Common myeloid progenitor, CD34-positive (primary cell): ENCODE measurements at regions not wholly inside any gene's neighbourhood (a gene's known extent, or its start where the extent isn't known, plus 50 kb on each side); places are given as distances from the start of the nearest gene placed in this dataset.

Experiments used
- CTCF ChIA-PET: fragments of 350-600 bp; sonication (Branson Sonifier 250); formaldehyde crosslinking; loops from one replicate; lab custom pipeline; 2021; ENCODE audit warnings: antibody characterized with exemption; lab: Charles Lee
- POLR2A ChIA-PET: fragments of 350-600 bp; sonication (Branson Sonifier 250); formaldehyde crosslinking; loops from one replicate; lab custom pipeline; 2021; ENCODE audit warnings: antibody characterized with exemption; lab: Charles Lee
- DNase-seq, 3 donors: peaks; one replicate each; pipeline versions ENCODE4 v3.0.0 to v3.0.0-alpha.2; 2013
- H3K27ac ChIP-seq, 2 experiments: 1 replicate in 1 of 2; 2 replicates in 1 of 2; pipeline ENCODE4 v1.7.0; 2013; ENCODE audit warnings: inconsistent platforms in 2 of 2, low read length in 2 of 2, mild to moderate bottlenecking in 2 of 2, low read depth in 1 of 2, moderate library complexity in 1 of 2; ENCODE audit not compliant: severe bottlenecking in 2 of 2, insufficient read depth in 1 of 2, poor library complexity in 1 of 2
- H3K27me3 ChIP-seq, 5 experiments: replicated peaks in 2 of 5; 1 replicate in 3 of 5; 2 replicates in 2 of 5; pipeline versions ENCODE4 v1.6.1 to v1.7.0; 2013; ENCODE audit warnings: low read length in 4 of 5, mild to moderate bottlenecking in 2 of 5, moderate library complexity in 2 of 5, inconsistent platforms in 1 of 5; ENCODE audit not compliant: insufficient read depth in 5 of 5, control insufficient read depth in 4 of 5
- H3K36me3 ChIP-seq, 4 experiments: 1 replicate in 2 of 4; 2 replicates in 2 of 4; pipeline versions ENCODE4 v1.6.1 to v1.7.0; 2013; ENCODE audit warnings: low read length in 3 of 4, control low read depth in 1 of 4, mild to moderate bottlenecking in 1 of 4; ENCODE audit not compliant: control insufficient read depth in 4 of 4, insufficient read depth in 4 of 4
- H3K4me1 ChIP-seq, 4 experiments: 1 replicate in 3 of 4; 2 replicates in 1 of 4; pipeline versions ENCODE4 v1.6.1 to v1.7.1; 2013; ENCODE audit warnings: low read length in 3 of 4, mild to moderate bottlenecking in 3 of 4, control low read depth in 1 of 4, inconsistent platforms in 1 of 4, moderate library complexity in 1 of 4; ENCODE audit not compliant: control insufficient read depth in 4 of 4, insufficient read depth in 4 of 4; ENCODE audit errors: control extremely low read depth in 1 of 4
- H3K4me3 ChIP-seq, 7 experiments: 1 replicate in 4 of 7; 2 replicates in 3 of 7; pipeline versions ENCODE4 v1.5.1 to v1.7.0; 2013; ENCODE audit warnings: mild to moderate bottlenecking in 7 of 7, low read length in 6 of 7, moderate library complexity in 6 of 7, inconsistent platforms in 2 of 7, low read depth in 2 of 7, control low read depth in 1 of 7; ENCODE audit not compliant: insufficient read depth in 4 of 7, control insufficient read depth in 1 of 7; ENCODE audit errors: extremely low read depth in 1 of 7
- H3K9me3 ChIP-seq, 5 experiments: 1 replicate in 4 of 5; 2 replicates in 1 of 5; pipeline versions ENCODE4 v1.6.1 to v1.7.1; 2013; ENCODE audit warnings: low read length in 4 of 5, mild to moderate bottlenecking in 2 of 5, inconsistent platforms in 1 of 5, low read depth in 1 of 5, moderate library complexity in 1 of 5; ENCODE audit not compliant: control insufficient read depth in 4 of 5, insufficient read depth in 2 of 5; ENCODE audit errors: control extremely low read depth in 1 of 5
- WGBS: methylation state at CpG from one replicate; pipeline ENCODE4 v1.1.5; 2013; ENCODE audit not compliant: insufficient coverage; 5-methylcytosine and 5-hydroxymethylcytosine counted together

DNA sequence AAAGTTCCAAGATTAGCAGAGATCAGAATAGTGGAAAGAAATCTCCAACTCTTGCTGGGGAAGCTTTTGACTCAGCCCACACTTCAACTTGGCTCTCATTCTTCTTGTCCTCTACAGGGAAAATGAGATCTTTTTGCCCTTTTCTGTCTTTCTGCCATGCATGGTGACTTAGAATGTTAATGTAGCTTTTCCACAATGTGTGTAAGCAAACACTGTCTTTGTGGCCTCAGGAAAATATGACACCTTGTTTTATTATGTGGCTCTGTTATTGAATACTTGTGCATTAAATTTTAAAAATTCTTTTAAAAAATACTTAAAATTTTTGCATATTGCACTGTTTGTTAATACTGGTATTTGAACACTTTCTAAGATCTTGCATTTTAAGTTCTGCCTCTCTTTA, 65.4 kb upstream of the WDR75 start:
- Histone ChIP-seq H3K4me1 (no peaks in the 10 kb centered on the region), H3K9me3 (no peaks in the 10 kb centered on the region), H3K36me3 (no peaks in the 10 kb centered on the region), H3K27me3 (no peaks in the 10 kb centered on the region), H3K27ac (no peak overlapping the region), H3K4me3 (no peak overlapping the region)
- POLR2A ChIA-PET = no interaction called here
- DNase-seq = no peak
- CTCF ChIA-PET = no interaction called here

GRCh38 chr2:189379287-189379630, 62.0 kb upstream of the WDR75 start:
- Histone ChIP-seq H3K36me3 (no peaks in the 10 kb centered on the region), H3K9me3 (no peaks in the 10 kb centered on the region), H3K4me3 (no peak overlapping the region), H3K27ac (no peak overlapping the region), H3K27me3 (no peaks in the 10 kb centered on the region), H3K4me1 (no peaks in the 10 kb centered on the region)
- DNase-seq = no peak
- ChIA-PET POLR2A (no interaction called here), CTCF (no interaction called here)
- 100% methylated on average over 1 of the region's 2 CpGs for WGBS

GRCh38 chr2:189379731-189380261, 61.5 kb upstream of the WDR75 start:
- Histone ChIP-seq H3K4me1 (no peaks in the 10 kb centered on the region), H3K9me3 (no peaks in the 10 kb centered on the region), H3K27ac (no peak overlapping the region), H3K27me3 (no peaks in the 10 kb centered on the region), H3K4me3 (no peak overlapping the region), H3K36me3 (no peaks in the 10 kb centered on the region)
- ChIA-PET CTCF (no interaction called here), POLR2A (no interaction called here)
- no CpG with 5 or more reads among the region's 1 CpG for WGBS
- no peak for DNase-seq

DNA sequence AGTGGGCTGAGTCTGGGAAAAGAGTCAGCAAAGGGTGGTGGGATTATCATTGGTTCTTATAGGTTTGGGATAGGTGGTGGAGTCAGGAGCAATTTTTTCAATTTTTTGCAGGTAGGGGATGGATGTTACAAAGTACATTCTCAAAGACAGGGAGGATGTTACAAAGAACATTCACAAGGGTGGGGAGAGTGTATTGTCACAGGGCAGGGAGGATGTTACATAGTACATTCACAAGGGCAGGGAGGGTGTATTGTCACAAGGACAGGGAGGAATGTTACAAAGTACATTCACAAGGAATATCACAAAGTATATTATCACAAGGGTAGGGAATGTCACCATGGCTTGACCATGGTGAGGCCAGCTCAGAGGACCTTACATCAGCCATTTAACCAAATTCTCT, 58.6 kb upstream of the WDR75 start:
- no peaks in the 10 kb centered on the region for H3K9me3 ChIP-seq
- no peak for DNase-seq
- H3K27me3 ChIP-seq = no peaks in the 10 kb centered on the region
- ChIA-PET POLR2A (no interaction called here), CTCF (no interaction called here)
- no peaks in the 10 kb centered on the region for H3K4me1 ChIP-seq
- no peaks in the 10 kb centered on the region for H3K36me3 ChIP-seq
- no peak overlapping the region for H3K27ac ChIP-seq
- H3K4me3 ChIP-seq = no peak overlapping the region

- CTCF ChIA-PET = no interaction called here
- Histone ChIP-seq H3K27ac (no peak overlapping the region), H3K36me3 (no peaks in the 10 kb centered on the region), H3K9me3 (no peaks in the 10 kb centered on the region), H3K4me3 (no peak overlapping the region), H3K4me1 (no peaks in the 10 kb centered on the region), H3K27me3 (no peaks in the 10 kb centered on the region)
- POLR2A ChIA-PET = no interaction called here
- no peak for DNase-seq
- WGBS = 100% methylated on average over 2 of the region's 3 CpGs
These were observed 54.5 kb upstream of the WDR75 start for GRCh38 chr2:189386741-189387140.

- DNase-seq = no peak
- Histone ChIP-seq H3K9me3 (no peaks in the 10 kb centered on the region), H3K4me3 (no peak overlapping the region), H3K4me1 (no peaks in the 10 kb centered on the region), H3K36me3 (no peaks in the 10 kb centered on the region), H3K27ac (no peak overlapping the region), H3K27me3 (no peaks in the 10 kb centered on the region)
- POLR2A ChIA-PET = no interaction called here
- WGBS = 100% methylated on average over 1 of the region's 3 CpGs
- CTCF ChIA-PET = no interaction called here
These were observed 50.1 kb upstream of the WDR75 start for GRCh38 chr2:189391201-189391600.
